HG03097 (cell line): ENCODE measurements at regions not wholly inside any gene's neighbourhood (a gene's known extent, or its start where the extent isn't known, plus 50 kb on each side); places are given as distances from the start of the nearest gene placed in this dataset.
"Not testable (repeated sequence)": the region's sequence is repeated elsewhere in the genome, so short reads cannot be mapped to it uniquely, and the experiment has no call there.

Experiments used
- ATAC-seq: cut with Tn5 transposase; IDR thresholded peaks from one replicate; pipeline ENCODE4 v1.9.1; 2021; ENCODE audit not compliant: unreplicated experiment, low FRiP score

DNA sequence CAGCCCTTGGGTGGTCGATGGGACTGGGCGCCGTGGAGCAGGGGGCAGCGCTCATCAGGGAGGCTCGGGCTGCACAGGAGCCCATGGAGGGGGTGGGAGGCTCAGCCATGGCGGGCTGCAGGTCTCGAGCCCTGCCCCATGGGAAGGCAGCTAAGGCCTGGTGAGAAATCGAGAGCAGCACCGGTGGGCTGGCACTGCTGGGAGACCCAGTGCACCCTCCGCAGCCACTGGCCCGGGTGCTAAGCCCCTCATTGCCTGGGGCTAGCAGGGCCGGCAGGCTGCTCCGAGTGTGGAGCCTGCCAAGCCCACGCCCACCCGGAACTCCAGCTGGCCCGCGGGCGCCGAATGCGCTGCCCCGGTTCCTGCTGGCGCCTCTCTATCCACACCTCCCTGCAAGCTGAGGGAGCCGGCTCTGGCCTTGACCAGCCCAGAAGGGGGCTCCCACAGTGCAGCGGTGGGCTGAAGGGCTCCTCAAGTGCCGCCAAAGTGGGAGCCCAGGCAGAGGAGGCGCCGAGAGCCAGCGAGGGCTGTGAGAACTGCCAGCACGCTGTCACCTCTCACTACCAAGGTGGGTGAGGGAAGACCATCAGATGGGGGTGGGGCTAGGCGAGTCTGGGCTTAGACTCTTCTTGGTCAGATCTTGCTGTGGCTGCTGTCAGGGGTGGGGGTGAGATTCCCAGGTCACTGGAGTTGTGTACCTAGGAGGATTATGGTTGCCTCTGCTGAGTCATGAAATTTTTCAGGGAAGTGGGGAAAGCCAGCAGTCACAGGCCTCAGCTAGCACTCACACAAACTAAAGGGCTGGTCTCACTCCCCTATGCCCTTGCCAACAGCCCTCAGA is 87.0 kb upstream of the NDST4 start:
- not testable (repeated sequence) for ATAC-seq

DNA sequence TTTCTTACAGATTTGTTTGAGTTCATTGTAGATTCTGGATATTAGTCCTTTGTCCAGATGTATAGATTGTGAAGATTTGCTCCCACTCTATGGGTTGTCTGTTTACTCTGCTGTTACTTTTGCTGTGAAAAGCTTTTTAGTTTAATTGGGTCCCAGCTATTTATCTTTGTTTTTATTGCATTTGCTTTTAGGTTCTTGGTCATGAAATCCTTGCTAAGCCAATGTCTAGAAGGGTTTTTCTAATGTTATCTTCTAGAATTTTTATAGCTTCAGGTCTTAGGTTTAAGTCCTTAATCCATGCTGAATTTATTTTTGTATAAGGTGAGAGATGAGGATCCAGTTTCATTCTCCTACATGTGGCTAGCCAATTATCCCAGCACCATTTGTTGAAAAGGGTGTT is 81.2 kb upstream of the NDST4 start:
- not testable (repeated sequence) for ATAC-seq

DNA sequence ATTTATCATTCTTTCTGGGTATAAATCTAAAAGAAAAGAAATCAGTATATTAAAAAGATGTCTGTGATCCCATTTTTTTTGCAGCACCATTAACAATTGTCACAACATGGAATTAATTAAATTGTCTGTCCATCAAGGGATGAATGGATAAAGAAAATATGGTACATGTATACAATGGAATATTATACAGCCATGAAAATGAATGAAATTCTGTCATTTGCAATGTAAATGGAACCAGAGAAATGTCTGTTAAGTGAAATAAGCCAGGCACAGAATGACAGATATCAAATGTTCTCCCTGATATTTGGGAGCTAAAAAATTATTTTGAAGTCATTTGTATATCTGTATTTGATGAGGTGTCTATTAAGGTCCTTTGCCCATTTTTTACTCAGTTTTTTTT is 77.1 kb upstream of the NDST4 start:
- ATAC-seq: no peak

GRCh38 chr4:115187136-115187535 is 73.7 kb upstream of the NDST4 start:
- no peak for ATAC-seq

DNA sequence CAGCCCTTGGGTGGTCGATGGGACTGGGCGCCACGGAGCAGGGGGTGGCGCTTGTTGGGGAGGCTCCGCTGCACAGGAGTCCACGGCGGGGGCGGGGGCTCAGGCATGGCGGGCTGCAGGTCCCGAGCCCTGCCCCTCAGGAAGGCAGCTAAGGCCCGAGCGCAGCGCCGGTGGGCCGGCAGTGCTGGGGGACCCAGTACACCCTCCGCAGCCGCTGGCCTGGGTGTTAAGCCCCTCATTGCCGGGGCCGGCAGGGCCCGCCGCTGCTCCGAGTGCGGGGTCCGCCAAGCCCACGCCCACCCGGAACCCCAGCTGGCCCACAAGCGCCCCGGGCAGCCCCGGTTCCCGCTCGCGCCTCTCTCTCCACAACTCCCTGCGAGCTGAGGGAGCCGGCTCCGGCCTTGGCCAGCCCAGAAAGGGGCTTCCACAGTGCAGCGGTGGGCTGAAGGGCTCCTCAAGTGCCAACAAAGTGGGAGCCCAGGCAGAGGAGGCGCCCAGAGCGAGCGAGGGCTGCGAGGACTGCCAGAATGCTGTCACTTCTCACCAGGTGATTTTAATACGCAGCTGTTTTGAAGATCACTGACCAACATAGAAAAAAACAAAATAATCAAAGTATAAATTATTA is 66.1 kb upstream of the NDST4 start:
- ATAC-seq: not testable (repeated sequence)

GRCh38 chr4:115178687-115179086 is 65.3 kb upstream of the NDST4 start:
- ATAC-seq: not testable (repeated sequence)

GRCh38 chr4:115171220-115171619 is 57.8 kb upstream of the NDST4 start:
- no peak for ATAC-seq

- no peak for ATAC-seq
These were observed 52.1 kb upstream of the NDST4 start for GRCh38 chr4:115165503-115165902.
